ENCODE measurements at regions not wholly inside any gene's neighbourhood (a gene's known extent, or its start where the extent isn't known, plus 50 kb on each side); places are given as distances from the start of the nearest gene placed in this dataset.

- TF ChIP-seq CTCF (IDR thresholded peaks at IDR 0.05; ENCODE audit: control extremely low read depth in 1 of 3, insufficient read depth in 1 of 3, low read depth in 1 of 3, low read length in 3 of 3) (no peak), SP2 (IDR thresholded peaks at IDR 0.05; ENCODE audit: low read length) (no peak)
Measured at GRCh38 chr9:80665479-80665878, 1023.9 kb downstream of the TLE1 start.
